Liver (tissue), 8 donors: ENCODE measurements at regions not wholly inside any gene's neighbourhood (a gene's known extent, or its start where the extent isn't known, plus 50 kb on each side); places are given as distances from the start of the nearest gene placed in this dataset.

Source experiments
- DNase-seq: peaks from one replicate; pipeline ENCODE4 v3.0.0-alpha.2; 2017; ENCODE audit warnings: low spot score
- H3K27ac ChIP-seq, 2 donors: one replicate each; pipeline ENCODE4 v1.7.0; 2013; ENCODE audit warnings: inconsistent platforms in 2 of 2, low read length in 2 of 2, control low read depth in 1 of 2, low read depth in 1 of 2, mild to moderate bottlenecking in 1 of 2
- H3K27me3 ChIP-seq, 4 donors: one replicate each; pipeline versions ENCODE4 v1.6.1 to v1.7.0; 2013; ENCODE audit warnings: low read length in 3 of 4, inconsistent platforms in 1 of 4, mild to moderate bottlenecking in 1 of 4, moderate library complexity in 1 of 4; ENCODE audit not compliant: control insufficient read depth in 4 of 4, insufficient read depth in 4 of 4
- H3K36me3 ChIP-seq, 4 donors: one replicate each; pipeline versions ENCODE4 v1.6.1 to v1.7.0; 2013; ENCODE audit warnings: low read length in 3 of 4, mild to moderate bottlenecking in 3 of 4, low read depth in 1 of 4, moderate library complexity in 1 of 4; ENCODE audit not compliant: control insufficient read depth in 4 of 4, insufficient read depth in 3 of 4
- H3K4me1 ChIP-seq, 4 donors: one replicate each; pipeline versions ENCODE4 v1.6.1 to v1.7.0; 2013; ENCODE audit warnings: low read length in 3 of 4, mild to moderate bottlenecking in 3 of 4, moderate library complexity in 1 of 4; ENCODE audit not compliant: control insufficient read depth in 4 of 4, insufficient read depth in 4 of 4
- H3K4me3 ChIP-seq, 3 donors: one replicate each; pipeline versions ENCODE4 v1.6.1 to v1.7.0; 2013; ENCODE audit warnings: low read length in 3 of 3, control low read depth in 1 of 3, low read depth in 1 of 3, mild to moderate bottlenecking in 1 of 3
- H3K9ac ChIP-seq, 2 donors: one replicate each; pipeline ENCODE4 v1.7.0; 2013; ENCODE audit warnings: low read length in 2 of 2, mild to moderate bottlenecking in 2 of 2, moderate library complexity in 2 of 2, control low read depth in 1 of 2, low read depth in 1 of 2
- H3K9me3 ChIP-seq, 4 donors: one replicate each; pipeline versions ENCODE4 v1.6.1 to v1.7.0; 2013; ENCODE audit warnings: low read length in 3 of 4; ENCODE audit not compliant: control insufficient read depth in 4 of 4
- EGR1 ChIP-seq, 2 donors: IDR thresholded peaks; 2 replicates each; pipeline ENCODE4 v1.6.1; 2016 to 2018; ENCODE audit warnings: antibody characterized with exemption in 2 of 2, low read depth in 2 of 2
- FOXA1 ChIP-seq: IDR thresholded peaks from 2 replicates; pipeline ENCODE4 v1.6.1; 2016; ENCODE audit warnings: antibody characterized with exemption
- FOXA2 ChIP-seq: IDR thresholded peaks from 2 replicates; pipeline ENCODE4 v1.6.1; 2016; ENCODE audit warnings: antibody characterized with exemption
- GABPA ChIP-seq, 2 donors: IDR thresholded peaks in 1 of 2; conservative IDR thresholded peaks in 1 of 2; 2 replicates each; pipeline ENCODE4 v1.6.1; 2016; ENCODE audit warnings: antibody characterized with exemption in 2 of 2, mild to moderate bottlenecking in 1 of 2, moderate library complexity in 1 of 2
- HNF4A ChIP-seq, 2 donors: conservative IDR thresholded peaks; 2 replicates each; pipeline ENCODE4 v1.6.1; 2016; ENCODE audit warnings: antibody characterized with exemption in 2 of 2, mild to moderate bottlenecking in 2 of 2
- HNF4G ChIP-seq: IDR thresholded peaks from 2 replicates; pipeline ENCODE4 v1.6.1; 2016; ENCODE audit warnings: antibody characterized with exemption
- JUND ChIP-seq, 2 donors: IDR thresholded peaks; 2 replicates each; pipeline ENCODE4 v1.6.1; 2016; ENCODE audit warnings: antibody characterized with exemption in 2 of 2
- NR2F2 ChIP-seq: IDR thresholded peaks from 2 replicates; pipeline ENCODE4 v1.6.1; 2016; ENCODE audit warnings: antibody characterized with exemption
- RAD21 ChIP-seq, 2 donors: IDR thresholded peaks; 2 replicates each; pipeline ENCODE4 v1.6.1; 2016; ENCODE audit warnings: antibody characterized with exemption in 2 of 2, mild to moderate bottlenecking in 2 of 2
- RXRA ChIP-seq, 2 donors: IDR thresholded peaks; 2 replicates each; pipeline ENCODE4 v1.6.1; 2017 to 2018; ENCODE audit warnings: antibody characterized with exemption in 2 of 2, mild to moderate bottlenecking in 1 of 2
- SP1 ChIP-seq: IDR thresholded peaks from 2 replicates; pipeline ENCODE4 v1.6.1; 2018; ENCODE audit warnings: antibody characterized with exemption, mild to moderate bottlenecking
- TAF1 ChIP-seq: conservative IDR thresholded peaks from 2 replicates; pipeline ENCODE4 v1.6.1; 2016; ENCODE audit warnings: antibody characterized with exemption, mild to moderate bottlenecking
- YY1 ChIP-seq: IDR thresholded peaks from 2 replicates; pipeline ENCODE4 v1.6.1; 2016; ENCODE audit warnings: antibody characterized with exemption, mild to moderate bottlenecking
- WGBS: extraction: QIAGEN DNeasy Blood & Tissue Kit; methylation state at CpG from one replicate; pipeline ENCODE4 v1.1.7; 2013; 5-methylcytosine and 5-hydroxymethylcytosine counted together
- TF ChIP-seq, protein P1 (sequence below): IDR thresholded peaks from 2 replicates; pipeline ENCODE4 v1.6.1; 2016; ENCODE audit warnings: antibody characterized with exemption
- TF ChIP-seq, protein P2 (sequence below): fragments of 150-350 bp; IDR thresholded peaks from 2 replicates; pipeline ENCODE4 v1.5.1; 2017; ENCODE audit warnings: improper control_type of control experiment, low read depth, low read length; ENCODE audit not compliant: missing input control
- TF ChIP-seq, protein P3 (sequence below): IDR thresholded peaks from 2 replicates; pipeline ENCODE4 v1.6.1; 2016; ENCODE audit warnings: antibody characterized with exemption, mild to moderate bottlenecking
- TF ChIP-seq, protein P4 (sequence below): IDR thresholded peaks from 2 replicates; pipeline ENCODE4 v1.6.1; 2016; ENCODE audit warnings: antibody characterized with exemption
- TF ChIP-seq, protein P5 (sequence below): IDR thresholded peaks from 2 replicates; pipeline ENCODE4 v1.6.1; 2016; ENCODE audit warnings: antibody characterized with exemption
- donor health status: healthy.
- donor health status: healthy.
- donor health status: healthy.
- donor health status: healthy.
- donor health status: healthy.

DNA sequence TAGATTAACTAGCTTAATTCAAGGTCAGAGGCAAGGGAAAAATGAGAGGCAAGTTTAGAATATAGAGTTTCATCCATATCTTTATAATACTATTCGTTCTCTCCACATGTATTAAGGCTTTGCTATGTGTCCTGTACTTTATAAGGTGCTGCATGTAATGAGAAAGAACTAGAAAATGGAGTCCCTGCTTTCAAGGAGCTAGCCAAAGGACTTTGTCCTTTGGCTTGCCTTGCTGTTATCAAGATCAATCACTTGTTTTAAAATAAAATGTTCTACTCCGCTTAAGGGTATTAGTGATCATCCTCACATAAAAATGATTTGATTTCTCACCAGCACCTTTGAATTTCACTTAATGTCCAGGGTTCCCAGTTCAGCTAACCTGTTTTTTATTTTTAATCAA is 470.9 kb downstream of the WDR72 start:
- DNase-seq, result no peak

DNA sequence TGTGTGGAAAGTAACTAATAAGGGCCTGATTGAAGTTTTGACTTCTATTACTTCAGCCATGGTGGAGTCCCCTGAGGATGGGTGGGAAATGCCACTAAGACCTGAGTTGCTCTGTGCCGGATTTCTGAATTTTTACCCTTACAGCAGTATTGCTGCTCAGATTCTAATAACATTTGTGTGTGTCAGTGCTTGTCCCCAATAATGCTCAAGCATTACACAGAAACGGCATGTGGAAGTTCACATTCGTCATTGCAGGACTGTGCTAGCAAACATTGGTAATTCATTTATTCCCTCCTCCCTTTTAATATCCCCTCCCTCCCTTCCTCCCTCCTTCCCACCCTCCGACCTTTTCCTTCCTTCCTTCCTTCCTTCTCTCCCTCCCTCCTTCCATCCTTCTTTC is 484.5 kb upstream of the ONECUT1 start:
- TF ChIP-seq FOXA1, result no peak
- TF ChIP-seq, protein P1, sequence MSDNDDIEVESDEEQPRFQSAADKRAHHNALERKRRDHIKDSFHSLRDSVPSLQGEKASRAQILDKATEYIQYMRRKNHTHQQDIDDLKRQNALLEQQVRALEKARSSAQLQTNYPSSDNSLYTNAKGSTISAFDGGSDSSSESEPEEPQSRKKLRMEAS, result no peak
- TF ChIP-seq HNF4A (conservative IDR thresholded peaks at IDR 0.05), result no peak
- no peak for TF ChIP-seq GABPA (IDR thresholded peaks at IDR 0.05 in 1 of 2, conservative IDR thresholded peaks at IDR 0.05 in 1 of 2)
- no peak for TF ChIP-seq JUND (IDR thresholded peaks at IDR 0.05)
- no peak for TF ChIP-seq RAD21 (IDR thresholded peaks at IDR 0.05)
- TF ChIP-seq, protein P2, sequence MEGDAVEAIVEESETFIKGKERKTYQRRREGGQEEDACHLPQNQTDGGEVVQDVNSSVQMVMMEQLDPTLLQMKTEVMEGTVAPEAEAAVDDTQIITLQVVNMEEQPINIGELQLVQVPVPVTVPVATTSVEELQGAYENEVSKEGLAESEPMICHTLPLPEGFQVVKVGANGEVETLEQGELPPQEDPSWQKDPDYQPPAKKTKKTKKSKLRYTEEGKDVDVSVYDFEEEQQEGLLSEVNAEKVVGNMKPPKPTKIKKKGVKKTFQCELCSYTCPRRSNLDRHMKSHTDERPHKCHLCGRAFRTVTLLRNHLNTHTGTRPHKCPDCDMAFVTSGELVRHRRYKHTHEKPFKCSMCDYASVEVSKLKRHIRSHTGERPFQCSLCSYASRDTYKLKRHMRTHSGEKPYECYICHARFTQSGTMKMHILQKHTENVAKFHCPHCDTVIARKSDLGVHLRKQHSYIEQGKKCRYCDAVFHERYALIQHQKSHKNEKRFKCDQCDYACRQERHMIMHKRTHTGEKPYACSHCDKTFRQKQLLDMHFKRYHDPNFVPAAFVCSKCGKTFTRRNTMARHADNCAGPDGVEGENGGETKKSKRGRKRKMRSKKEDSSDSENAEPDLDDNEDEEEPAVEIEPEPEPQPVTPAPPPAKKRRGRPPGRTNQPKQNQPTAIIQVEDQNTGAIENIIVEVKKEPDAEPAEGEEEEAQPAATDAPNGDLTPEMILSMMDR, result no peak
- TF ChIP-seq YY1, result no peak
- no peak for TF ChIP-seq NR2F2
- TF ChIP-seq TAF1, result no peak
- TF ChIP-seq RXRA (IDR thresholded peaks at IDR 0.05), result no peak
- TF ChIP-seq EGR1 (IDR thresholded peaks at IDR 0.05; ENCODE audit: low read depth in 2 of 2), result no peak
- TF ChIP-seq, protein P3, sequence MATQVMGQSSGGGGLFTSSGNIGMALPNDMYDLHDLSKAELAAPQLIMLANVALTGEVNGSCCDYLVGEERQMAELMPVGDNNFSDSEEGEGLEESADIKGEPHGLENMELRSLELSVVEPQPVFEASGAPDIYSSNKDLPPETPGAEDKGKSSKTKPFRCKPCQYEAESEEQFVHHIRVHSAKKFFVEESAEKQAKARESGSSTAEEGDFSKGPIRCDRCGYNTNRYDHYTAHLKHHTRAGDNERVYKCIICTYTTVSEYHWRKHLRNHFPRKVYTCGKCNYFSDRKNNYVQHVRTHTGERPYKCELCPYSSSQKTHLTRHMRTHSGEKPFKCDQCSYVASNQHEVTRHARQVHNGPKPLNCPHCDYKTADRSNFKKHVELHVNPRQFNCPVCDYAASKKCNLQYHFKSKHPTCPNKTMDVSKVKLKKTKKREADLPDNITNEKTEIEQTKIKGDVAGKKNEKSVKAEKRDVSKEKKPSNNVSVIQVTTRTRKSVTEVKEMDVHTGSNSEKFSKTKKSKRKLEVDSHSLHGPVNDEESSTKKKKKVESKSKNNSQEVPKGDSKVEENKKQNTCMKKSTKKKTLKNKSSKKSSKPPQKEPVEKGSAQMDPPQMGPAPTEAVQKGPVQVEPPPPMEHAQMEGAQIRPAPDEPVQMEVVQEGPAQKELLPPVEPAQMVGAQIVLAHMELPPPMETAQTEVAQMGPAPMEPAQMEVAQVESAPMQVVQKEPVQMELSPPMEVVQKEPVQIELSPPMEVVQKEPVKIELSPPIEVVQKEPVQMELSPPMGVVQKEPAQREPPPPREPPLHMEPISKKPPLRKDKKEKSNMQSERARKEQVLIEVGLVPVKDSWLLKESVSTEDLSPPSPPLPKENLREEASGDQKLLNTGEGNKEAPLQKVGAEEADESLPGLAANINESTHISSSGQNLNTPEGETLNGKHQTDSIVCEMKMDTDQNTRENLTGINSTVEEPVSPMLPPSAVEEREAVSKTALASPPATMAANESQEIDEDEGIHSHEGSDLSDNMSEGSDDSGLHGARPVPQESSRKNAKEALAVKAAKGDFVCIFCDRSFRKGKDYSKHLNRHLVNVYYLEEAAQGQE, result no peak
- no peak for TF ChIP-seq FOXA2
- no peak for TF ChIP-seq HNF4G
- TF ChIP-seq, protein P4, sequence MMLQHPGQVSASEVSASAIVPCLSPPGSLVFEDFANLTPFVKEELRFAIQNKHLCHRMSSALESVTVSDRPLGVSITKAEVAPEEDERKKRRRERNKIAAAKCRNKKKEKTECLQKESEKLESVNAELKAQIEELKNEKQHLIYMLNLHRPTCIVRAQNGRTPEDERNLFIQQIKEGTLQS, result no peak
- no peak for TF ChIP-seq SP1
- TF ChIP-seq, protein P5, sequence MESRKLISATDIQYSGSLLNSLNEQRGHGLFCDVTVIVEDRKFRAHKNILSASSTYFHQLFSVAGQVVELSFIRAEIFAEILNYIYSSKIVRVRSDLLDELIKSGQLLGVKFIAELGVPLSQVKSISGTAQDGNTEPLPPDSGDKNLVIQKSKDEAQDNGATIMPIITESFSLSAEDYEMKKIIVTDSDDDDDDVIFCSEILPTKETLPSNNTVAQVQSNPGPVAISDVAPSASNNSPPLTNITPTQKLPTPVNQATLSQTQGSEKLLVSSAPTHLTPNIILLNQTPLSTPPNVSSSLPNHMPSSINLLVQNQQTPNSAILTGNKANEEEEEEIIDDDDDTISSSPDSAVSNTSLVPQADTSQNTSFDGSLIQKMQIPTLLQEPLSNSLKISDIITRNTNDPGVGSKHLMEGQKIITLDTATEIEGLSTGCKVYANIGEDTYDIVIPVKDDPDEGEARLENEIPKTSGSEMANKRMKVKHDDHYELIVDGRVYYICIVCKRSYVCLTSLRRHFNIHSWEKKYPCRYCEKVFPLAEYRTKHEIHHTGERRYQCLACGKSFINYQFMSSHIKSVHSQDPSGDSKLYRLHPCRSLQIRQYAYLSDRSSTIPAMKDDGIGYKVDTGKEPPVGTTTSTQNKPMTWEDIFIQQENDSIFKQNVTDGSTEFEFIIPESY, result no peak
- Histone ChIP-seq H3K36me3 (no peaks in the 10 kb centered on the region), H3K4me3 (no peak overlapping the region), H3K9ac (no peak overlapping the region), H3K9me3 (no peaks in the 10 kb centered on the region), H3K27me3 (no peaks in the 10 kb centered on the region), H3K4me1 (no peaks in the 10 kb centered on the region), H3K27ac (no peak overlapping the region)
- no peak for DNase-seq
- 69% methylated on average over 4 of the region's 4 CpGs for WGBS

More for the DNA sequence above, 470.9 kb downstream of the WDR72 start:
- Histone ChIP-seq H3K36me3 (no peaks in the 10 kb centered on the region), H3K9ac (no peak overlapping the region), H3K27ac (no peak overlapping the region), H3K4me1 (peaks cover 0 to 5% (median 2%) of the 10 kb centered on the region in 4 donors), H3K27me3 (no peaks in the 10 kb centered on the region), H3K4me3 (no peak overlapping the region), H3K9me3 (no peaks in the 10 kb centered on the region)
- 62% methylated on average over 2 of the region's 2 CpGs for WGBS
- TF ChIP-seq YY1 (peak; percentile 37), FOXA2 (no peak), HNF4A (conservative IDR thresholded peaks at IDR 0.05) (peak; percentile 40 to 46), SP1 (no peak)
